Naive thymus-derived CD4-positive, alpha-beta T cell (primary cell): ENCODE measurements at regions not wholly inside any gene's neighbourhood (a gene's known extent, or its start where the extent isn't known, plus 50 kb on each side); places are given as distances from the start of the nearest gene placed in this dataset.

Experiments
- ATAC-seq: fragments of 150-1000 bp; cut with Tn5 transposase; 2 replicates; pipeline ENCODE4 v1.10.0; 2021; ENCODE audit warnings: mild to moderate bottlenecking, moderate library complexity
- CTCF ChIA-PET: fragments of 350-600 bp; sonication (Branson Sonifier 250); formaldehyde crosslinking; loops from one replicate; lab custom pipeline; 2021; ENCODE audit warnings: antibody characterized with exemption; lab: Charles Lee
- POLR2A ChIA-PET: fragments of 350-600 bp; sonication (Branson Sonifier 250); formaldehyde crosslinking; loops from one replicate; lab custom pipeline; 2021; ENCODE audit warnings: antibody characterized with exemption, inconsistent platforms; lab: Charles Lee
- DNase-seq, 9 donors: peaks; one replicate each; pipeline versions ENCODE4 v3.0.0 to v3.0.0-alpha.2; 2020 to 2022; ENCODE audit warnings: mixed read lengths in 1 of 9
- H3K27ac ChIP-seq: one replicate; pipeline ENCODE4 v1.7.0; 2013; ENCODE audit warnings: mild to moderate bottlenecking, low read depth, low read length, moderate library complexity
- H3K27me3 ChIP-seq, 2 donors: one replicate each; pipeline ENCODE4 v1.7.0; 2013; ENCODE audit warnings: low read length in 2 of 2, mild to moderate bottlenecking in 2 of 2, moderate library complexity in 2 of 2; ENCODE audit not compliant: control insufficient read depth in 2 of 2, insufficient read depth in 2 of 2
- H3K36me3 ChIP-seq, 3 experiments: 1 replicate in 2 of 3; 2 replicates in 1 of 3; pipeline ENCODE4 v1.7.0; 2013; ENCODE audit warnings: low read length in 3 of 3, mild to moderate bottlenecking in 3 of 3, moderate library complexity in 1 of 3; ENCODE audit not compliant: insufficient read depth in 3 of 3, control insufficient read depth in 2 of 3
- H3K4me1 ChIP-seq, 2 donors: one replicate each; pipeline ENCODE4 v1.7.0; 2013; ENCODE audit warnings: low read length in 2 of 2, mild to moderate bottlenecking in 2 of 2, moderate library complexity in 1 of 2; ENCODE audit not compliant: control insufficient read depth in 2 of 2, insufficient read depth in 2 of 2
- H3K4me3 ChIP-seq: 2 replicates; pipeline ENCODE4 v1.7.0; 2013; ENCODE audit warnings: mild to moderate bottlenecking, low read length
- H3K9me3 ChIP-seq, 3 experiments: 1 replicate in 2 of 3; 2 replicates in 1 of 3; pipeline ENCODE4 v1.7.0; 2013; ENCODE audit warnings: low read length in 3 of 3; ENCODE audit not compliant: control insufficient read depth in 2 of 3
- H3K27ac Mint-ChIP-seq, 9 donors: one replicate each; pipeline ENCODE4 v1.8.0; 2020 to 2022; ENCODE audit warnings: mixed read lengths in 9 of 9, mild to moderate bottlenecking in 8 of 9, moderate library complexity in 5 of 9, inconsistent platforms in 2 of 9
- H3K27me3 Mint-ChIP-seq, 5 donors: one replicate each; pipeline ENCODE4 v1.8.0; 2021 to 2022; ENCODE audit warnings: mixed read lengths in 5 of 5, mild to moderate bottlenecking in 1 of 5
- H3K36me3 Mint-ChIP-seq, 5 donors: one replicate each; pipeline ENCODE4 v1.8.0; 2020 to 2022; ENCODE audit warnings: mixed read lengths in 5 of 5, mild to moderate bottlenecking in 3 of 5, inconsistent platforms in 1 of 5
- H3K4me1 Mint-ChIP-seq, 7 donors: one replicate each; pipeline ENCODE4 v1.8.0; 2020 to 2022; ENCODE audit warnings: mixed read lengths in 7 of 7, mild to moderate bottlenecking in 3 of 7, inconsistent platforms in 1 of 7
- H3K4me3 Mint-ChIP-seq, 10 donors: one replicate each; pipeline ENCODE4 v1.8.0; 2020 to 2022; ENCODE audit warnings: mild to moderate bottlenecking in 10 of 10, mixed read lengths in 10 of 10, moderate library complexity in 6 of 10, inconsistent platforms in 2 of 10
- H3K9me3 Mint-ChIP-seq, 11 donors: one replicate each; pipeline ENCODE4 v1.8.0; 2020 to 2022; ENCODE audit warnings: mixed read lengths in 11 of 11, mild to moderate bottlenecking in 4 of 11, inconsistent platforms in 1 of 11, moderate library complexity in 1 of 11
- intact Hi-C, 2 donors: fragments of 100-400 bp; cut with micrococcal nuclease; formaldehyde crosslinking; loops; one replicate each; pipeline ENCODE4 v1.15.1; 2023

- POLR2A ChIA-PET, result no interaction called here
- Mint-ChIP-seq H3K4me3 (no peak overlapping the region), H3K27me3 (peaks cover 0 to 21% (median 0%) of the 10 kb centered on the region in 5 donors), H3K9me3 (no peaks in the 10 kb centered on the region), H3K27ac (no peak overlapping the region), H3K4me1 (no peaks in the 10 kb centered on the region), H3K36me3 (no peaks in the 10 kb centered on the region)
- peak; percentile 20 for ATAC-seq
- CTCF ChIA-PET, result no interaction called here
- H3K4me1 ChIP-seq, result no peaks in the 10 kb centered on the region
- no peak for DNase-seq
- H3K4me3 ChIP-seq, result no peak overlapping the region
- H3K27ac ChIP-seq, result no peak overlapping the region
- intact Hi-C loops, result no loop called here
- H3K9me3 ChIP-seq, result no peaks in the 10 kb centered on the region
- H3K27me3 ChIP-seq, result no peaks in the 10 kb centered on the region
- no peaks in the 10 kb centered on the region for H3K36me3 ChIP-seq
Measured at GRCh38 chr12:130007771-130008170, 103.9 kb upstream of the TMEM132D start.

DNA sequence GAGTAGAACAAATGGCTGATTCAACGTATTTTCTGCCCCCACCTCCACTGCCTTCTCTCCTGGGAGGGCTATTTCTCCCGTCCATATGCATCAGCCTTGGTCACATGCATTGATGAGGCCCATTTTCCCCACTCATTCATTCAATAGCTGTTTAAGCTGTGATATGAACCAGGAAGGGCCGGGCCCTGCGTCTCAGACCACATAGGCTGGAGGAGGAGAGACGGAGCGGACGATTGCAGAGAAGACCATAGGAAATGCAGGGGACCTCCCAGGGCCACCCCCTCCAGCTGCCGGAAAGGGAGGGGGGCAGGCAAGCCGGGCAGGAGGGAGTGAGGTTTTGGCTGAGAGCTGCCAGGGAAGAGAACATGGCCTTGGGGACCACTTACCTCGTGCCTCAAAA is 104.4 kb upstream of the TMEM132D start:
- intact Hi-C loops, result no loop called here
- Mint-ChIP-seq H3K9me3 (no peaks in the 10 kb centered on the region), H3K27ac (peak overlapping the region in 1 of 9 donors; percentile 13), H3K4me1 (no peaks in the 10 kb centered on the region), H3K4me3 (no peak overlapping the region), H3K27me3 (peaks cover 0 to 21% (median 0%) of the 10 kb centered on the region in 5 donors), H3K36me3 (no peaks in the 10 kb centered on the region)
- ChIA-PET POLR2A (no interaction called here), CTCF (no interaction called here)
- Histone ChIP-seq H3K27me3 (no peaks in the 10 kb centered on the region), H3K4me3 (no peak overlapping the region), H3K36me3 (no peaks in the 10 kb centered on the region), H3K27ac (no peak overlapping the region), H3K9me3 (no peaks in the 10 kb centered on the region), H3K4me1 (no peaks in the 10 kb centered on the region)
- ATAC-seq, result no peak
- DNase-seq, result no peak

- H3K4me3 Mint-ChIP-seq, result no peak overlapping the region
- intact Hi-C loops, result loop anchor here (5.0 kb wide), 2 partner anchors 1228 to 1748 kb away; no protein-coding TSS in a partner anchor
Measured at GRCh38 chr12:130009961-130010360, 106.1 kb upstream of the TMEM132D start.

GRCh38 chr12:130011611-130012385 is 108.0 kb upstream of the TMEM132D start:
- Histone ChIP-seq H3K27me3 (no peaks in the 10 kb centered on the region), H3K4me3 (no peak overlapping the region), H3K4me1 (no peaks in the 10 kb centered on the region), H3K36me3 (no peaks in the 10 kb centered on the region), H3K9me3 (no peaks in the 10 kb centered on the region), H3K27ac (no peak overlapping the region)
- intact Hi-C loops, result loop anchor here (2.0 to 5.0 kb wide), 3 partner anchors 1229 to 1749 kb away; no protein-coding TSS in a partner anchor
- Mint-ChIP-seq H3K9me3 (no peaks in the 10 kb centered on the region), H3K27me3 (peaks cover 4 to 21% (median 6%) of the 10 kb centered on the region in 5 donors), H3K4me1 (no peaks in the 10 kb centered on the region), H3K4me3 (no peak overlapping the region), H3K36me3 (no peaks in the 10 kb centered on the region), H3K27ac (no peak overlapping the region)
- ChIA-PET POLR2A (no interaction called here), CTCF (no interaction called here)
- ATAC-seq (no peak), DNase-seq (no peak)

More at GRCh38 chr12:130009961-130010360, 106.1 kb upstream of the TMEM132D start:
- ATAC-seq (no peak), DNase-seq (no peak)
- Histone ChIP-seq H3K27me3 (no peaks in the 10 kb centered on the region), H3K36me3 (no peaks in the 10 kb centered on the region), H3K4me1 (no peaks in the 10 kb centered on the region), H3K4me3 (no peak overlapping the region), H3K27ac (no peak overlapping the region), H3K9me3 (no peaks in the 10 kb centered on the region)
- Mint-ChIP-seq H3K27ac (no peak overlapping the region), H3K9me3 (no peaks in the 10 kb centered on the region), H3K4me1 (no peaks in the 10 kb centered on the region), H3K36me3 (no peaks in the 10 kb centered on the region), H3K27me3 (peaks cover 0 to 21% (median 4%) of the 10 kb centered on the region in 5 donors)
- POLR2A ChIA-PET, result no interaction called here
- CTCF ChIA-PET, result no interaction called here

GRCh38 chr12:130013771-130014484 is 110.1 kb upstream of the TMEM132D start:
- Histone ChIP-seq H3K27ac (no peak overlapping the region), H3K36me3 (no peaks in the 10 kb centered on the region), H3K4me3 (no peak overlapping the region), H3K9me3 (no peaks in the 10 kb centered on the region), H3K4me1 (no peaks in the 10 kb centered on the region), H3K27me3 (no peaks in the 10 kb centered on the region)
- peaks cover 4 to 25% (median 6%) of the 10 kb centered on the region in 5 donors for H3K27me3 Mint-ChIP-seq
- no peaks in the 10 kb centered on the region for H3K9me3 Mint-ChIP-seq
- ChIA-PET CTCF (interaction anchor here (0.7 to 1.2 kb wide), 2 partner anchors 14 to 734 kb away, joined by 3 to 4 read pairs; no protein-coding TSS in a partner anchor), POLR2A (no interaction called here)
- intact Hi-C loops, result loop anchor here (2.0 to 5.0 kb wide), 4 partner anchors 1045 to 1752 kb away; no protein-coding TSS in a partner anchor
- no peak overlapping the region for H3K4me3 Mint-ChIP-seq
- H3K27ac Mint-ChIP-seq, result no peak overlapping the region
- DNase-seq (peak in 6 of 9 donors; percentile 2 to 46 (median 16)), ATAC-seq (peak; percentile 42)
- no peaks in the 10 kb centered on the region for H3K36me3 Mint-ChIP-seq
- H3K4me1 Mint-ChIP-seq, result no peaks in the 10 kb centered on the region

DNA sequence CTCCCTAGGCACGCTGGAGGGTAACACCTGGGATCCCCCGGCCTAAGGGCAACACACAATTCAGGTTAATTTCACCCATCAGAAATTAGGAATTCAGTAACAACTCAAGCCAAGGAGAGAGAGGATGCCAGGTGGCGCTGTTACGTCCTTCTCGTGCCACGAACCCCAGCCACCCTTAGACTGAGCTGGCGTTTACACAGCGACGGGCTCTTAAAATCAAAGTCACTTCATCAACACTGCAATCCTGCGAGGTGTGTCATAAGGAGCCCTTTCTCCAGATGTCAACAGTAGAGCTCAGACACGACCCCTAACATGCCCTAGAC is 110.6 kb upstream of the TMEM132D start:
- ATAC-seq, result no peak
- no peaks in the 10 kb centered on the region for H3K9me3 ChIP-seq
- no peak overlapping the region for H3K4me3 ChIP-seq
- H3K36me3 Mint-ChIP-seq, result no peaks in the 10 kb centered on the region
- H3K27ac ChIP-seq, result no peak overlapping the region
- no peak overlapping the region for H3K27ac Mint-ChIP-seq
- H3K4me1 Mint-ChIP-seq, result no peaks in the 10 kb centered on the region
- H3K9me3 Mint-ChIP-seq, result no peaks in the 10 kb centered on the region
- intact Hi-C loops, result loop anchor here (2.0 to 5.0 kb wide), 3 partner anchors 1046 to 1752 kb away; no protein-coding TSS in a partner anchor
- DNase-seq, result no peak
- no peaks in the 10 kb centered on the region for H3K4me1 ChIP-seq
- H3K27me3 Mint-ChIP-seq, result peaks cover 4 to 25% (median 6%) of the 10 kb centered on the region in 5 donors
- ChIA-PET POLR2A (no interaction called here), CTCF (interaction anchor here (1.2 kb wide), 1 partner anchor 13 kb away, joined by 4 read pairs; no protein-coding TSS in a partner anchor)
- H3K27me3 ChIP-seq, result no peaks in the 10 kb centered on the region
- no peak overlapping the region for H3K4me3 Mint-ChIP-seq
- H3K36me3 ChIP-seq, result no peaks in the 10 kb centered on the region
